ENCODE measurements at regions not wholly inside any gene's neighbourhood (a gene's known extent, or its start where the extent isn't known, plus 50 kb on each side); places are given as distances from the start of the nearest gene placed in this dataset.

DNA sequence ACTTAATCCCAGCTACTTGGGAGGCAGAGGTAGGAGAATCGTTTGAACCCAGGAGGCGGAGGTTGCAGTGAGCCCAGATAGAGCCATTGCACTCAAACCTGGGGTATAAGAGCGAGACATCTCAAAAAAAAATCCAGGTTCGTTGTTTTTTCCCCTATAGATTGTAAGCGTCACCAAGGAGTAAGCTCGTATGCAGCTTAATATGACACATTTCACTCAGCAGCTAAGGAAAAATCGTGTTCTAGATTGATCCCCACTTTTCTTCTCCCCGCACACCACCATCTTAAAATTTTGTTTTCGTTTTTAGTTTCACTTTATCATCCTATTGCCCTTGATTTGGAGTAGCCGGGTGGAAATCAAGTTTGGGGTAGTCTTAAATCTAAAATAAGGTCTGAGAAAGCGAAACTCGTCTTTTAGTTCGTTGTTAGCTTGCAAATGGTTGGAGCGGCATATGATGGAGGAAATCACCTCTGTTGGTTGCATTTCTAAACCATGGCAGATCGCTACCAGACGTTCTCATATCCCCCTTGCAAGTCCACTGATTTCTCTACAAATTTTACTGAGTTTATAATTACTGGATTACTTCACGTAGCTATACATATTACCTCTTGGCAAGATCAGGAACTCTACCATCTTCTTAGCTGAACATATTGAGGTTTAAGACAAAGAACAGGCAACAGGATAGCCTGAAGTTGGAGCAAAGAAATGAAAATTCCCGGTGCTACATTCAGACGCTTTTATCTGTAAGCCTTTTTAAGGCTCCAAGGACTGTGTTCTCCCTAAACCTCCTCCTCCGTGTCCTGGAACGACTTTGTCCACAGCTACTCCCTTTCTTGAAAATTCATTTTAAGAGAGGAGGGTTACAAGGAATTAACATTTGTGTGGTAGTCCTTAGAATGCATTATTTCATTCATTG lies 91.1 kb upstream of the BTN3A2 start:
- no peak for FAIRE-seq
- H3K4me3 ChIP-seq, result peak overlapping the region; percentile 77
- peak overlapping the region; percentile 96 to 98 for H3K27ac ChIP-seq
- peak; percentile 35 to 37; a peak in 4 of 6 replicates for ATAC-seq
- ChIA-PET POLR2A (interaction anchor here (0.6 to 4.0 kb wide), 14 partner anchors 11 to 1534 kb away, joined by 3 to 53 read pairs (median 3); a partner anchor contains a TSS), CTCF (interaction anchor here (0.6 to 2.0 kb wide), 5 partner anchors 24 to 98 kb away, joined by 3 to 8 read pairs (median 3); a partner anchor contains a TSS)
- 0 out of 3 replicates have a peak, but pooled peaks cover 2% of the 10 kb centered on the region for H3K9me3 ChIP-seq
- peak overlapping the region; percentile 78 for H3K4me2 ChIP-seq
- TF ChIP-seq ZSCAN20 (CRISPR knock-in tag; IDR thresholded peaks at IDR 0.05) (no peak), MAFK (IDR thresholded peaks at IDR 0.05; ENCODE audit: partially characterized antibody) (no peak), EHF (CRISPR knock-in tag; IDR thresholded peaks at IDR 0.05) (no peak), POLR2AphosphoS2 (conservative IDR thresholded peaks at IDR 0.05; ENCODE audit: low read length) (no peak), SREBF2 (IDR thresholded peaks at IDR 0.05) (no peak), ATOH8 (CRISPR knock-in tag; IDR thresholded peaks at IDR 0.05; ENCODE audit: low read depth) (no peak), NR3C1 (IDR thresholded peaks at IDR 0.05) (no peak), CEBPB (IDR thresholded peaks at IDR 0.05) (no peak), POLR2A (IDR thresholded peaks at IDR 0.05; ENCODE audit: low read length) (no peak)
- TF ChIP-seq, protein P1, sequence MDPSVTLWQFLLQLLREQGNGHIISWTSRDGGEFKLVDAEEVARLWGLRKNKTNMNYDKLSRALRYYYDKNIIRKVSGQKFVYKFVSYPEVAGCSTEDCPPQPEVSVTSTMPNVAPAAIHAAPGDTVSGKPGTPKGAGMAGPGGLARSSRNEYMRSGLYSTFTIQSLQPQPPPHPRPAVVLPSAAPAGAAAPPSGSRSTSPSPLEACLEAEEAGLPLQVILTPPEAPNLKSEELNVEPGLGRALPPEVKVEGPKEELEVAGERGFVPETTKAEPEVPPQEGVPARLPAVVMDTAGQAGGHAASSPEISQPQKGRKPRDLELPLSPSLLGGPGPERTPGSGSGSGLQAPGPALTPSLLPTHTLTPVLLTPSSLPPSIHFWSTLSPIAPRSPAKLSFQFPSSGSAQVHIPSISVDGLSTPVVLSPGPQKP (IDR thresholded peaks at IDR 0.05; ENCODE audit: low read depth, low read length), result no peak
- TF ChIP-seq, protein P2, sequence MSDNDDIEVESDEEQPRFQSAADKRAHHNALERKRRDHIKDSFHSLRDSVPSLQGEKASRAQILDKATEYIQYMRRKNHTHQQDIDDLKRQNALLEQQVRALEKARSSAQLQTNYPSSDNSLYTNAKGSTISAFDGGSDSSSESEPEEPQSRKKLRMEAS (IDR thresholded peaks at IDR 0.05), result no peak
- 1% methylated on average over 21 of the region's 21 CpGs for WGBS (ENCODE audit: missing lambda C conversion rate)
- H3K4me1 ChIP-seq, result peaks cover 12% of the 10 kb centered on the region
- DNase-seq (ENCODE audit: low read depth in 1 of 2, low spot score in 1 of 2), result no peak

GRCh38 chr6:26275663-26276062 lies 89.3 kb upstream of the BTN3A2 start:
- Histone ChIP-seq H3K4me2 (no peak overlapping the region), H3K27ac (peak overlapping the region in 1 of 2 experiments; percentile 96; a peak in 3 of 6 replicates), H3K9me3 (0 out of 3 replicates have a peak, but pooled peaks cover 2% of the 10 kb centered on the region), H3K4me1 (peaks cover 12% of the 10 kb centered on the region), H3K4me3 (no peak overlapping the region)
- TF ChIP-seq TFCP2L1 (CRISPR knock-in tag; IDR thresholded peaks at IDR 0.05) (no peak), FOSB (CRISPR knock-in tag; IDR thresholded peaks at IDR 0.05) (no peak), ZFP36 (IDR thresholded peaks at IDR 0.05; ENCODE audit: borderline replicate concordance, partially characterized antibody) (no peak), MAZ (IDR thresholded peaks at IDR 0.05; ENCODE audit: borderline replicate concordance, low read depth, low read length) (no peak), PHF8 (IDR thresholded peaks at IDR 0.05; ENCODE audit: borderline replicate concordance, low read depth) (no peak), ZC3H11A (IDR thresholded peaks at IDR 0.05) (no peak), MYC (IDR thresholded peaks at IDR 0.05; ENCODE audit: borderline replicate concordance, low read length) (no peak), NFE2L2 (conservative IDR thresholded peaks at IDR 0.05; ENCODE audit: low read length) (no peak), BHLHE40 (IDR thresholded peaks at IDR 0.05; ENCODE audit: low read depth, low read length) (no peak), FOSL2 (IDR thresholded peaks at IDR 0.05) (no peak), FOSL2 (CRISPR knock-in tag; IDR thresholded peaks at IDR 0.05) (no peak), KDM1A (IDR thresholded peaks at IDR 0.05; ENCODE audit: low read depth) (no peak), USF2 (IDR thresholded peaks at IDR 0.05) (no peak), E2F6 (IDR thresholded peaks at IDR 0.05; ENCODE audit: borderline replicate concordance, low read depth) (no peak), CHD2 (IDR thresholded peaks at IDR 0.05; ENCODE audit: low read length, partially characterized antibody) (no peak), HOXB5 (CRISPR knock-in tag; IDR thresholded peaks at IDR 0.05) (no peak), SREBF2 (IDR thresholded peaks at IDR 0.05) (no peak), HDAC2 (IDR thresholded peaks at IDR 0.05) (no peak)
- TF ChIP-seq, protein P3, sequence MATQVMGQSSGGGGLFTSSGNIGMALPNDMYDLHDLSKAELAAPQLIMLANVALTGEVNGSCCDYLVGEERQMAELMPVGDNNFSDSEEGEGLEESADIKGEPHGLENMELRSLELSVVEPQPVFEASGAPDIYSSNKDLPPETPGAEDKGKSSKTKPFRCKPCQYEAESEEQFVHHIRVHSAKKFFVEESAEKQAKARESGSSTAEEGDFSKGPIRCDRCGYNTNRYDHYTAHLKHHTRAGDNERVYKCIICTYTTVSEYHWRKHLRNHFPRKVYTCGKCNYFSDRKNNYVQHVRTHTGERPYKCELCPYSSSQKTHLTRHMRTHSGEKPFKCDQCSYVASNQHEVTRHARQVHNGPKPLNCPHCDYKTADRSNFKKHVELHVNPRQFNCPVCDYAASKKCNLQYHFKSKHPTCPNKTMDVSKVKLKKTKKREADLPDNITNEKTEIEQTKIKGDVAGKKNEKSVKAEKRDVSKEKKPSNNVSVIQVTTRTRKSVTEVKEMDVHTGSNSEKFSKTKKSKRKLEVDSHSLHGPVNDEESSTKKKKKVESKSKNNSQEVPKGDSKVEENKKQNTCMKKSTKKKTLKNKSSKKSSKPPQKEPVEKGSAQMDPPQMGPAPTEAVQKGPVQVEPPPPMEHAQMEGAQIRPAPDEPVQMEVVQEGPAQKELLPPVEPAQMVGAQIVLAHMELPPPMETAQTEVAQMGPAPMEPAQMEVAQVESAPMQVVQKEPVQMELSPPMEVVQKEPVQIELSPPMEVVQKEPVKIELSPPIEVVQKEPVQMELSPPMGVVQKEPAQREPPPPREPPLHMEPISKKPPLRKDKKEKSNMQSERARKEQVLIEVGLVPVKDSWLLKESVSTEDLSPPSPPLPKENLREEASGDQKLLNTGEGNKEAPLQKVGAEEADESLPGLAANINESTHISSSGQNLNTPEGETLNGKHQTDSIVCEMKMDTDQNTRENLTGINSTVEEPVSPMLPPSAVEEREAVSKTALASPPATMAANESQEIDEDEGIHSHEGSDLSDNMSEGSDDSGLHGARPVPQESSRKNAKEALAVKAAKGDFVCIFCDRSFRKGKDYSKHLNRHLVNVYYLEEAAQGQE (IDR thresholded peaks at IDR 0.05), result no peak
- TF ChIP-seq, protein P4, sequence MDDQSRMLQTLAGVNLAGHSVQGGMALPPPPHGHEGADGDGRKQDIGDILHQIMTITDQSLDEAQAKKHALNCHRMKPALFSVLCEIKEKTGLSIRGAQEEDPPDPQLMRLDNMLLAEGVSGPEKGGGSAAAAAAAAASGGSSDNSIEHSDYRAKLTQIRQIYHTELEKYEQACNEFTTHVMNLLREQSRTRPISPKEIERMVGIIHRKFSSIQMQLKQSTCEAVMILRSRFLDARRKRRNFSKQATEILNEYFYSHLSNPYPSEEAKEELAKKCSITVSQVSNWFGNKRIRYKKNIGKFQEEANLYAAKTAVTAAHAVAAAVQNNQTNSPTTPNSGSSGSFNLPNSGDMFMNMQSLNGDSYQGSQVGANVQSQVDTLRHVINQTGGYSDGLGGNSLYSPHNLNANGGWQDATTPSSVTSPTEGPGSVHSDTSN (IDR thresholded peaks at IDR 0.05), result no peak
- FAIRE-seq (no peak), DNase-seq (ENCODE audit: low read depth in 1 of 2, low spot score in 1 of 2) (no peak), ATAC-seq (no peak)
- ChIA-PET POLR2A (interaction anchor here (0.5 to 4.0 kb wide), 2 partner anchors 9 to 116 kb away, joined by 5 to 53 read pairs; a partner anchor contains a TSS), CTCF (interaction anchor here (1.1 to 1.2 kb wide), 2 partner anchors 9 to 320 kb away, joined by 4 read pairs; no protein-coding TSS in a partner anchor)
- WGBS (ENCODE audit: missing lambda C conversion rate), result 71% methylated on average over 2 of the region's 2 CpGs

All from A549 (cell line).